Right lobe of liver (tissue), 4 donors: ENCODE measurements at regions not wholly inside any gene's neighbourhood (a gene's known extent, or its start where the extent isn't known, plus 50 kb on each side); places are given as distances from the start of the nearest gene placed in this dataset.

Experiments
- CTCF ChIP-seq, 4 donors: fragments of 200-600 bp in 3 of 4; fragments of 450-650 bp in 1 of 4; IDR thresholded peaks; one replicate each; pipeline versions ENCODE4 v1.5.1 to v1.8.0; 2016 to 2022; ENCODE audit warnings: antibody characterized with exemption in 4 of 4, mild to moderate bottlenecking in 2 of 4
- POLR2A ChIP-seq: fragments of 450-650 bp; IDR thresholded peaks from one replicate; pipeline ENCODE4 v1.6.1; 2017; ENCODE audit warnings: antibody characterized with exemption, mild to moderate bottlenecking
- donor health status: DM: no; HTN: no; CAD: no.
- donor health status: DM: no; HTN: no; CAD: no.
- donor health status: DM: no; HTN: yes; CAD: no.

GRCh38 chr6:51495096-51495495, 592.3 kb downstream of the PKHD1 start:
- TF ChIP-seq CTCF (IDR thresholded peaks at IDR 0.05) = no peak
- no peak for TF ChIP-seq POLR2A
